ENCODE measurements at regions not wholly inside any gene's neighbourhood (a gene's known extent, or its start where the extent isn't known, plus 50 kb on each side); places are given as distances from the start of the nearest gene placed in this dataset.
"Not testable (repeated sequence)": the region's sequence is repeated elsewhere in the genome, so short reads cannot be mapped to it uniquely, and the experiment has no call there.

GRCh38 chr6:157727629-157728182, 95.3 kb upstream of the SNX9 start:
- no peak for TF ChIP-seq GATA1 (IDR thresholded peaks at IDR 0.05; ENCODE audit: low read depth, low read length)
- TF ChIP-seq POLR2A (IDR thresholded peaks at IDR 0.05; ENCODE audit: low read length): no peak
- DNase-seq: no peak

- TF ChIP-seq POLR2A (IDR thresholded peaks at IDR 0.05; ENCODE audit: low read length): no peak
- no peak for TF ChIP-seq GATA1 (IDR thresholded peaks at IDR 0.05; ENCODE audit: low read depth, low read length)
- no peak for DNase-seq
Observed at GRCh38 chr6:157728183-157728881, 94.7 kb upstream of the SNX9 start.

GRCh38 chr6:157731221-157731620, 91.8 kb upstream of the SNX9 start:
- TF ChIP-seq POLR2A (IDR thresholded peaks at IDR 0.05; ENCODE audit: low read length) (no peak), GATA1 (IDR thresholded peaks at IDR 0.05; ENCODE audit: low read depth, low read length) (no peak)
- no peak for DNase-seq

GRCh38 chr6:157732007-157732406, 91.0 kb upstream of the SNX9 start:
- TF ChIP-seq POLR2A (IDR thresholded peaks at IDR 0.05; ENCODE audit: low read length): no peak
- no peak for TF ChIP-seq GATA1 (IDR thresholded peaks at IDR 0.05; ENCODE audit: low read depth, low read length)
- no peak for DNase-seq

- no peak for TF ChIP-seq GATA1 (IDR thresholded peaks at IDR 0.05; ENCODE audit: low read depth, low read length)
- no peak for TF ChIP-seq POLR2A (IDR thresholded peaks at IDR 0.05; ENCODE audit: low read length)
- DNase-seq: no peak
Observed at GRCh38 chr6:157732416-157733161, 90.5 kb upstream of the SNX9 start.

GRCh38 chr6:157736555-157736954, 86.5 kb upstream of the SNX9 start:
- DNase-seq: not testable (repeated sequence)

- DNase-seq: no peak
- no peak for TF ChIP-seq POLR2A (IDR thresholded peaks at IDR 0.05; ENCODE audit: low read length)
- no peak for TF ChIP-seq GATA1 (IDR thresholded peaks at IDR 0.05; ENCODE audit: low read depth, low read length)
Observed at GRCh38 chr6:157741321-157741947, 81.6 kb upstream of the SNX9 start.

GRCh38 chr6:157741948-157742556, 81.0 kb upstream of the SNX9 start:
- TF ChIP-seq POLR2A (IDR thresholded peaks at IDR 0.05; ENCODE audit: low read length) (no peak), GATA1 (IDR thresholded peaks at IDR 0.05; ENCODE audit: low read depth, low read length) (no peak)
- DNase-seq: no peak

GRCh38 chr6:157744102-157744601, 78.9 kb upstream of the SNX9 start:
- TF ChIP-seq GATA1 (IDR thresholded peaks at IDR 0.05; ENCODE audit: low read depth, low read length) (no peak), POLR2A (IDR thresholded peaks at IDR 0.05; ENCODE audit: low read length) (no peak)
- DNase-seq: no peak

GRCh38 chr6:157746897-157747296, 76.1 kb upstream of the SNX9 start:
- no peak for TF ChIP-seq POLR2A (IDR thresholded peaks at IDR 0.05; ENCODE audit: low read length)
- TF ChIP-seq GATA1 (IDR thresholded peaks at IDR 0.05; ENCODE audit: low read depth, low read length): no peak
- DNase-seq: no peak

GRCh38 chr6:157747370-157747769, 75.7 kb upstream of the SNX9 start:
- TF ChIP-seq POLR2A (IDR thresholded peaks at IDR 0.05; ENCODE audit: low read length) (no peak), GATA1 (IDR thresholded peaks at IDR 0.05; ENCODE audit: low read depth, low read length) (no peak)
- peak; percentile 82 to 87 for DNase-seq

- TF ChIP-seq POLR2A (IDR thresholded peaks at IDR 0.05; ENCODE audit: low read length): no peak
- TF ChIP-seq GATA1 (IDR thresholded peaks at IDR 0.05; ENCODE audit: low read depth, low read length): no peak
Observed at GRCh38 chr6:157748839-157749571, 74.0 kb upstream of the SNX9 start.

GRCh38 chr6:157750973-157751372, 72.1 kb upstream of the SNX9 start:
- not testable (repeated sequence) for DNase-seq

More at GRCh38 chr6:157748839-157749571, 74.0 kb upstream of the SNX9 start:
- no peak for DNase-seq

Data from erythroblast (primary cell).